GM19452 (cell line): ENCODE measurements at regions not wholly inside any gene's neighbourhood (a gene's known extent, or its start where the extent isn't known, plus 50 kb on each side); places are given as distances from the start of the nearest gene placed in this dataset.

Experiments used
- ATAC-seq: cut with Tn5 transposase; IDR thresholded peaks from one replicate; pipeline ENCODE4 v1.9.1; 2021; ENCODE audit not compliant: unreplicated experiment

DNA sequence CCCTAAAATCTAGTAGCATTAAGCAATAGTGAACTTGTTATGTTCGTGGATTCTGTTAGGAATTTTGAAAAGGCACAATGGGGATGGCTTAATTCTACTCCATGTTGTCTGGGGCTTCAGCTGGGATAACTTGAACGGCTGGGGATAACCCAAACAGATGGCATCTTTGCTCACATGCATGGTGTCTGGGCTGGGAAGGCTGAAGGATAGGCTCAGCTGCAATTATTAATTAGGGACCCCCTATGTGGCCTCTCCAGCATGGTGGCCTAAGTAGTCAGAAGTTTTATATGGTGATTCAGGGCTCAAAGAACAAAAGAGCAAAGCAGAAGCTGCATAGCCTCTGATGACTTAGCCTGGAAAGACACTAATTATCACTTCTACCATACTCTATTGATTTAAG, 551.1 kb downstream of the PSAT1 start:
- ATAC-seq: no peak

DNA sequence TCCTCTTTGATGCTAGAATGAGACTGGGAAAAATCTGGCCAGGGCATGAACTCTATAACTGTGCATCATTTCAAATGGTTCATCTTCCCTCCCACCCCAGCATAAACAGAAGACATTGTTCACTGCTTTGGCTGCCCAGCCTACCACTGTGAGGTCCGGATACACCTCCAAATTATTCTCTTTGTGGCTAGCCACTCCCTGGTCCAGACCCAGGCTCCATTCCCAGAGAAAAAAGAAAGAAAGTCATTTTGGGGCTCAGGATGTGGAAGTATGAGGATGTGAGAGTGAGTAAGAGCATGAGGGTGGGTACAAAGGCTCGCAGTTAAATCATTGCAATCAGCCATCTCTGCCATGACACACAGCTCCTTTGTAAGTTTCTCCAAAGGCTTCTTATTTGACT, 559.2 kb downstream of the PSAT1 start:
- no peak for ATAC-seq

DNA sequence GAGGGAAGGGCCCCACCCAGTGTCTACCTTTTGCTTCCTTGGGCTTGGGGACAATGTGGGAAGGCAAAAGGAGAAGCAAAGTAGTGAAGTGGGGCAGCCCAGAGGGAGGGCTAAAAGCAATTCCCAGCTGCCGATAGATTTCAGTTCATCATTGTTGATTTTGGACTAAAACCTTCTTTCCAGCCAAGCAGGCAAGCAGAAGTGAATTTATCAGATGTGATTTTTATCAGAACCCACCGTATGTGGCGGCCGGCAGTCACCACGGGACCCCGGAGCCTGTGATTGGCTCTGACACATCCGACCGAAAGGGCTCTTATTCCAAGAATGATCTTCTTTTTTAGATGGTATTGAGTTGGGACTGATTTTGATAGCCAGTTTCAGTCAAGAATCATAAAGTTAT, 559.9 kb downstream of the PSAT1 start:
- ATAC-seq: no peak

DNA sequence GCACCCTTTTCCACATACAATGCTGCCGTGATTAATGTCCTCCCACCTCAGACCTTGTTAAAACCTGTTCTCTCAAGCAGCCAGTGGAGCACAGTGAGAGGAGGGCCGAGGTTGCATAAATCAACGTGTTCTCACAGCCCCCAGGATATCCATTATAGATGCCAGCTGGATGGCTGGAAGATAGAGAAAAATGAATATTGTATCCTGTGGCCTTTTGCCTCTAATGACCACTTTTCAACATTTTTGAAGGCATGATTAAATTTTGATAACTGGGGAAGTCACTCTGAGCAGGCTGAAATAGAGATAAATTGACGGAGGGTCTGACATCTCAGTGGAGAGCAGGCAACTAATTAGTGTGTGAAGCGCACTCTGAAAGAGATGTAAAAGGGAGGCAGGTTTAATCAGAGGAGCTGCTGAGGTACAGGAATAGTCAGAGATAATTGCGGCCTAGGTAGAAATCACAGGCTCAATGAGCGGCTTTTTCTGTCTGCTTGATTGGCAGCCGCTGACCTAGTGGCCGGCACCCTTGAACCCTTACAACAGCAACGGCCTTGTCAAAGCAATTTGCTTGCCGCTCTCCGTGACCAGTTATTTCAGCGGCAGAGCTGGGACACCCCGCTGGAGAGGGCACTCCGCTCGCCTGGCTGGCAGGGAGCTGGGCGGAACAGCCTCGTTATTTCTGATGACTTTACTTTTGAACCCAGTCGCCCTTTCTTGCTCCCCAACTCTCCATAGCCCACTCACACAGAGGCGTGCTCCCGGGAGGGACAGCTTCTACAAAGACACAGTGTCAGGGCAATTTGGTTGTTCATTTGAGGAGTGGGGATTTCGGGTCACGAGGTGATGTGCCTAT, 560.7 kb downstream of the PSAT1 start:
- no peak for ATAC-seq

DNA sequence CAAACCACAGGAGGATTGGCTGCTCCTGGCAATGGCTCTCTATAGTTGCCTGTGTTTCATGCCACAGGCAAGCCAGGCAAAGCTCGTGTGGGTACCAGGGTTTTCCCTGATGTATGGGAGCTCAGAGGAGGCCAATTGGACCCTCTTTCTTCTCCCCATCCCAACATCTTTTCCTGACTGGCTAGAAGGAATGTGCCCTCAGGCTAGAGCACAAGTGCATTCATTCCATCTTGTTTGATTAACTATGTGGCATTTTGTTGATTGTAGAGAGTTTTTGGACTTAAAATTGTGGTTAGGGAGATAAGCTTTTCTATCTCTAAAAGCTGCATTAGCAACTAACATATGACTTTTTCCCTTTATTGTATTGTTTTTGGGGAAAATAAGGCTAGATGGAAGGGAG, 561.3 kb downstream of the PSAT1 start:
- no peak for ATAC-seq

DNA sequence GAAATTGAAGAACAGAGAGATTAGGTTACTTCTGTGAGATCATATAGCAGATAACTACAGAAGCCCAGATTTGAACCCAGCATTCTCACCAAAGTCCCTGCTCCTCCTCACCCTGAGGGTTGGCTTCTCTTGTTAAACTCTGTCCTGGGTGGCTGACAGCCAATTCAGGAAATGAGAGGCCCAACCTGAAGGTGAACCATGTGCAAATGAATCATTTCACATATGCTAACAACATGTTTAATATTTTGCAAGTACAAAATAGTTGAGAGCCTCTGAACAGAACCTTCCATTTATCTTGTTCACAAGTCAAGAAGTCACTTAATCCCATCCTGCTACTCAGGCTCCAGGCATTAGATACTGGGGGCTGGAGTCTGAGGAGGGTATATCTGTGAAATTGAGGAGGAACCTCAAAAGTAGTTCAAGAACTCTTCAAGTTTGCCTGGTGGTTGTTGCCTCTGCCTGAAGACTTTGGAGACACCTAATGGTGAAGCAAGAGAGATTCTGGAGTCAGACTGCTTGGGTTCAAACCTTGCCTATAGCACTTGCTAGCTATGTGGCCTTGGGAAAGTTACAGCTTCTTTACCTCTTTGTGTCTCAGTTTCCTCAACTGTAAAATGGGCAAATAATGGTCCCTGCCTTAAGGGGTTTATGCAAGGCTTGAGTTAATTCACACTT, 564.0 kb downstream of the PSAT1 start:
- ATAC-seq: no peak

DNA sequence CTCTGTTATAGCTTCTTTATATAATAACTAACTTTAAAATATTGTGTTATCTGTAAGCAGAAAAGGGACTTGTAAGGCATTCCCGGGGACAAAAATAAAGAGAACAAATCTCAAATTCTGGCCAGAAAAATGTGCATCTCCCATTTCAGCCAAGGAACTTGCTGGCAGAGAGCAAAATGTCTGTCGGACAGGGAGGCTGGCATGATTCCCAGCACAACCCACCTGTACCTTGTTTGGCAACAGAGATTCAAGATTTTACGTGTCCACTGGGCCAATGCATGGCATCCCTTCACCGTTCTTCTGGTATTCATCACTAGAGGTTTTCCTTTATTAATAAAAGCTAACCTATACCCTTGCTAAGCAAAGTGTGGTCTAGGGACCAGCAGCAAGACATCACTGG, 566.6 kb downstream of the PSAT1 start:
- no peak for ATAC-seq

DNA sequence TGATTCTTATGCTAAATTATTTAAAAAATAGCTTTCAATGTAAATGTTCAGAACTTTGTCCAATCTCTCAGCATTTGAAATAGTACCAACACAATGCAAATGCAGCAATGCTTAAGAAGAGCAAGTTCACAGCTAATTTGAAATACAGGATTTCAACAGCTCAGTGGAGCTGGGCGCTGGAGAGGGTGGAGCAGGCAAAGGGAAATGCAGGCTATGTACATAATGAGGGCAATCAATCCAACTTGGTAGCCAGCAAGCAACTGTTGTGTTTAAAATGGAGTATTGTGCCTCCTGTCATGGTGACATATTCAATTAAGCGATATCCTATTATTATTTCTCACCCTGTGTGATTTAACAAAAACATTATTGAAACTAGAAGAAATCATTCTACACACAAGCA, 568.8 kb downstream of the PSAT1 start:
- no peak for ATAC-seq

DNA sequence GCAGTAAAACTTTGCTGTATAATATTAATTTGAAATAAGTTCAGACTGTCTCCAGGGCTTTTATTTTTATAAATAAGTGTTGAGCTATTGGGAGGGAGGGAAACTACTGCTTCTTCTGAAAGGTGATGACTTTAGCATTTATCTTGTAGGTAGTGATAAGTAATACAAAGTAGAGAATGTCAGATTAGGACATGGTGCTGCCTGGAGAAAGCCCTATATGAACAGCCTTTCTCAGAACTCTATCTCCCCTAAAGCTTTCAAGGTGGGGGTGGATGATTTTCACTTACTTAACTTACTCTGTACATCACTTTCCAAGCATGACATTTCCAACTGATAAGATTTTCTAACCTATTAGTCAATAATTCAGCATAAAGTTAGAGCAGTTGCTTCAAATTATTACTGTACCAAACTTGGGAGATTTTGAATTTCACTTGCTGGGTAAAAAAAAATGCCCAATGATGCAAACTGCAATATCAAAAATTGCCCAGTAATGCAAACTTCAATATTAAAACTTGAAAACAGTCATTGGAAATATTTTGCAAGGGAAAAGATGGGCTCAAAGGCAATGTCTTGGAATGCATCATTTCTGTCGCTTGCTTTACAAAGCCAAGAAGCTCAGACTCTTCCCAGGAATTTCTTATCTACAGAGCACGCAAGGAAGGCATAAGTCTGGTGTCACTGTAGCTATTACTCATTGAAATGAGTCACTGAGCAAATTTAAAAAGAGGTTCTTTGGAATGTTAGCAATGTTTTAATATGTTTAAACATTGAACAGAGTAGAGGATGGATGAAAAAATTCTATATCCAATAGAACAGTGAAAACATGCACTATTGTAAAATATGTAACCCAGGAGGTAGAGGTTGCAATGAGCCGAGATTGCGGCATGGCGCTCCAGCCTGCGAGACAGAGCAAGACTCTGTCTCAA, 569.5 kb downstream of the PSAT1 start:
- no peak for ATAC-seq

DNA sequence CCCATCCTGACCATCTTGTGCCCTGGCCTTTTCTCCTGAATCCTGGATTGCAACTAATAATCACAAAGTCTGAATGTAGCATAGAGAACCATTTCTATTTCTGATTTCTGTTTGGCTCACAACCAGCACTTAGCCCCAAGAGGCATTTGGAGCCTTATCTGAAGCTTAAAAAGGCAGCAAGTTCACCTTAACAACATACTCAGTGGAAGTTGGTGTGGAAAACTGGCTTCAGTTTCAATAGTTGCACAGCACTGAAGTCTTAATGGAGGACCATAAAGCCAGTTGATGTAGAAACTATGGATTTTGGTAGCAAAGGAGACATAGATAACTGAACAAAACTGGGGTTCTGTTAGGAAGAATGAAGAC, 574.1 kb downstream of the PSAT1 start:
- ATAC-seq: no peak

DNA sequence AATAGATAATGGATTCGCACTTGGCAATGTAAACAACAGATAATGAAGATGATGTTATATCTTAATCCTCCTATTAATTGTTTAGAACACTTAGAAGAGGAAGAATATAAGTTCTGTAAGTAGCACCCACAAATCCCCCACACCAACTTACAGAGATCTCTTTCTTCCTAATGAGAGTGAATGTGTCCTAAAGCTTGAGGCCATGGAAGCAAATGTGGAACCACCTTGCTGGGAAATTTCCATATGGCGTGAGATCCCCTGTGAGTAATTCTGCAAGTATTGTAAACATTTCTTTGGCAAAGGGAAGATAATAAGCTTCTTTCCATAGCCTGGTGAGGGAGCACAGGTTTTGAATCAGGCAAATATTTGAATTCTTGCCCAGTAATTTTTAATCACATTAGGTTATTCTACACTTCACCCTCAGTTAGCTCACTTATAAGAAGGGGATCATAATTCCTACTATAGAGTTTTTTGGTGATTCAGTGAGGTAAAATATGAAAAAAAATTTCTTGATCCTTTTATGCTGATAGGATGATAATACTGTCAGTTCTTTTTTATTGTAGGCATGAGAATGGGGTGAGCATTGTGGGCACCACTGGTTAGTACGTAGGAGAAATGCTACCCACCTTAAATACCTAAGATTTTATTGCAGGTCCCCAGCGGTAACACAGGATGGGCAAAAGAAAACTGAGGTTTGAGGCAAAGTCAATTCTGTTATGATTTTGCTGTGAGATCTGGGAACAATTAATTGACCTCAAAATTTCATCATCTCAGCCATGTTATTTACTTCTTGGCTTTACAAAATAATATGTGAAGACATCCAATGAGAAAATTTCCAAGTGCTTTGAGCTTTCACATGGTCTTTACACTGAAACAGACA, 574.8 kb downstream of the PSAT1 start:
- ATAC-seq: no peak

DNA sequence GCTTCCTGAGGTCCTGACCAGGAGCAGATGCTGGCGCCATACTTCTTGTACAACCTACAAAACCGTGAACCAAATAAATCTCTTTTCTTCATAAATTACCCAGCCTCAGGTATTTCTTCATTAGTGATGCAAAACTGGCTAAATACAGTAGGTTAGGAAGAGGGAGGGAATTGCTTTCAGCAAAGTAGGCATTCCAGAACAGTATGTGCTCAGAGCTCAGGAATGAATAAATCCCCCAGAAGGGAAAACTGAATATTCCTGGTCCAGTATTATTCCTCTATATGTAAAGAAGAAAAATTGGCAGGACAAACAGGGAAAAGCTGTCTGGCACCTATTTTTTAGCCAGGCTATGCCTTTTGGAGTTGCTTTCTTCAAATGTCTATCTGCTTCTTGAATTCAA, 577.1 kb downstream of the PSAT1 start:
- no peak for ATAC-seq

DNA sequence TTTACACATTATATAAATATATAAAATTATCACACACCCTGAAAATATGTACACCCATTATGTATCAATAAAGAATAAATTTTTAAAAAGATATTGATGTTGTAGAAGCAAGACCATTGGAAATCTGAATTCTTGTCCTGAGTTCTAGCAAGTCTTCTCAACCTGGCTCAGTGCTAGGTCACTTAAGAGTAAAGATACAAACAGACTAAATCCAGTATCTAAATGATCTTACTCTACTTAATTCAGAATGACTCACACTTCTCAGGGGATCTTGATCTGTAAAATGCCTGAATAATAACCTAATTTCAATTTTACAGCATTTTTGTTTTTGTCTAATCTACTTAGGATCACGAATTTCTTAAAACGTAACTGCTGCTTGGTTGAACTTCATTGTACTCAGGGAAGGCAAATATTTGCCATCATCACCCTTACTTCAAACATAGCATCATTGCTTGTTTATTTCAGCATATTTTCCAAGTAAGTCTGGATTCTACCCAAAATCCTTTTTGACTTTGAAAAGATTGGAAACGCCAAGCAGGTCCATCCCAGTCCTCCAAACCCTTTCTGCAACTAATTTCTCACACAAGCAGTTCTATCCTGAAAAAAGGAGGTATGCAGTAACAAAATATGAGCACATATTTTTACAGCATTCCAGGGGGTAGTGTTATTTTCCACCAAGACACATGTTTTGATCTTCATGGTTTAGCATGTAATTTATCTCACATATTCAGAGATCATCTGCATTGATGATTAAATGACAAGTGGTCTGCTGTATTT, 582.6 kb downstream of the PSAT1 start:
- no peak for ATAC-seq

DNA sequence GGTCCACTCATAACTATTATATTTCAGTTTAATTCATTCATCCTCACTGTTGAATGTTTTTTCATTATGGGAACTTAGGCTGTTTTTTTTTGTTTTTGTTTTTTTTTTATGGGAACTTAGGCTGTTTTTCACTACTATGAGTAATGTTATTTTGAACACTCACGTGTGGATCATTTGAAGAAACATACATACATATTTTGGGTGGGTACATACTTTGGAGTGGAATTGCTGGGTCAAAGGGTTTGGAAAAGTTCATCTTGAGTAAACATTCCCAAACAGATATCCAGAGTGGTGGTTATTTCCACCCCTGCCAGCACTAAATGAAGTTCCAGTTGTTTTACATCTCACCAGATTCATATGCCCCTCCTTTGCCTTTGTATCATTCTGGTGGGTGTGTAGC, 584.4 kb downstream of the PSAT1 start:
- ATAC-seq: no peak

DNA sequence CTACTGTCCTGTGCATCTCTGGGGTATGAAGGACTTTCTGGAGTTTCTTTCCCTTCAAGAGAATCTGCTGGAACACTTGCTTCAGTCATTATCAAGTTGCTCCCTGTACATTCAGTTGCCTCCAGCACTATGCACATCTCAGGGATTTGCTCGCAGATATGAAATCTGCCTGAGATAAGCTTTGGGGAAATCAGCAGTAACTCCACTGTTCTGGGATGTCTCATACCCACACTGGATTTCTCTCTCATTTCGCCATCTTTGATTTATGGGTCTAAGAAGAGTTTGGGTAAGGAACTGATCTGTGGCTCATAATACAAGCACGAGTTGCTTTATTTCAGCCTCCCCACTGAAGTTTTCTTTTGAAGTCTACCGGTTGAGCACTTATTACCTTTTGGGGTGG, 585.6 kb downstream of the PSAT1 start:
- ATAC-seq: no peak

DNA sequence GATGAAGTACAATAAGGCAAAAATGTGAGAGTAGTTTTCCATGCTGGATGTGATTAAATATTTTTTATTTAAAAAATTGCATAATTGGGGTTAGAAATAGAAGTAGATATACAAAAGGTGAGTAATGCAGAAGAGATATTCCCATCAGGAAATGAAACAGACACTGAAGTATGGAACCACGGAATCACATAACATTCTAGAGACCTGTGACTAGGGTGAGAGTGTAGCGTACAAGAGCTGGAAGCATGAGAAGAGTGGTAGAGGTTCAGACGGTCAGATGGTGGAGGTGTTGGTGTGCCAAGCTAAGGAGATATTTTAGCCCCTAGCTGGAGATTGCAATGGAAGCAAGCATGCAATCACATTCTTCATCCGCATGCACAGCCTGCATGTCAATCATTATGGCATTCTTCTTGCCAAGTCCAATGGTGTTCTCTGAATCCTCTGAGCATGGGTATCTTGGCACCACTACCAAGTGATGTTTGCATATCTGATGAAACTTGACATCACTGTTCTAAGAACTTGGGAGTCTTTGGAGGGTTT, 587.8 kb downstream of the PSAT1 start:
- ATAC-seq: no peak

DNA sequence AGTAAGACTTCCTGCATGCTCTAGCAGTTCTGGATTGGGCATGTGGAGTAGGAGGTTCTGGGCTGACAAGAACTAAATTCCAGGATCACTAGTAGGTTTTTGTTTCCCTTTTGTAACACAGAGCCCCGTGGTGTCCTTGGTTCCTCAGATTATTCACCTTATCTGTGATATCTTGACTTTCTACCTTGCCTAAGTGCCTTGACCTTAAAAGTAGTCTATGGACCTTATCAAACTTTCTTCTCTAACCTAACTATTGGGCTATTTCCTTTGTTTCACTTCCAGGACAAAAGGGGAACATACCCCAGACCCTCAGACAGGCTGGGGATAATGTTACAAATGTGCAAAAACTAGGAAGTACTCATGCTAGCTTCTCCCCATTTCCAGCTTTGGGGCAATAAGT, 595.3 kb downstream of the PSAT1 start:
- no peak for ATAC-seq

DNA sequence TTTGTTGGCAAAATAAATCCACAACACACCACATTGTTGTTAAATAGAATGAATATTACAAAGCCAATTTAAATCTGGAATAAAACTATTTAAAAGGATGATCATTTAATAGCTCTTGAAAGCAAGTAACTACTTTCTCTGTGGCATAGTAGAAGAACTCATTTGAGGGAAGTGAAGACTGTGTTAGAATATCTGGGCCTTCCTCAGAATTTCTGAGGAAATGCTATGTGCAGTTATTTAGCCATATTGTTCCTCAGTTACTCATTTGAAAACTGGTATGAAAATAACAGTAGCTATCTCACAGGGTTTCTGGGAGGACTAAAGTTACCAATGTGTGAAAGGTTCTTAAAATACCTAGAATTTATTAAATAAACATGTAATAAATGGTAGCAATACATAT, 595.8 kb downstream of the PSAT1 start:
- ATAC-seq: no peak

DNA sequence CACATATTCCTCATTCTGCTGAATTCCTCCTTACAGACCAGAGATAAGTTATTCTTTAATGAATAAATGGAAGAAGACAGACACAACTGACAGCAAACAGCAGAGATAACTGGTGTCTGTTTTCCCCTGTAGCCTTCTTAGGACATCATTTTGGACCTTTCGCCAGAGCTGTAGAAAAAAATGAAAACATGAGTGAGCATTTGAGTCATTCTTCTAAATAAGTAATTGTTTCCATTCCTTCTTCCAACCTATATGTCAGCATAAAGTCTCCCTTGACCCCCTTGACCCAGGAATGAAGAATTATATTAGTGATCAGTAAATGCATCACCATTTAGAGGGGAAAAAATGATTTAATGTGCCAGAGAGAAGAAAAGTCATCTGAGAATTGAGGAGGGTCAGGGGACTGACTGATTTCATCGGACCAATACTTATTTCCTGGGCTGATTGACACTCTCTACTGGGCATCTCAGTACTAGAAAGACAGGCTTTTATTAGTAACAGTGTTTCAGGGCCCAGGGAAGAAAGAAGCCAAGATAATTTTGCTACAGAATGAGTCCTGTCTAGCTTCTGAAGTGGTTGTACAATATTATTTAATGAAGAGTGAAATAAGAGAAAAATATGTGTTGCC, 597.0 kb downstream of the PSAT1 start:
- ATAC-seq: no peak
